Heart left ventricle (tissue), 16 donors: ENCODE measurements at regions not wholly inside any gene's neighbourhood (a gene's known extent, or its start where the extent isn't known, plus 50 kb on each side); places are given as distances from the start of the nearest gene placed in this dataset.
A peak's percentile ranks its signal among the peaks of the same experiment; 100 is the strongest.

Source experiments
- ATAC-seq, 4 donors: fragments of 200-7000 bp; cut with Tn5 transposase; one replicate each; pipeline ENCODE4 v1.9.1; 2020 to 2022; ENCODE audit warnings: moderate library complexity in 4 of 4, mild to moderate bottlenecking in 3 of 4, moderate number of reproducible peaks in 1 of 4
- DNase-seq, 5 donors: peaks; one replicate each; pipeline ENCODE4 v3.0.0-alpha.2; 2020
- H3K27ac ChIP-seq, 12 donors: fragments of 200-600 bp; sonication (generic) in 4 of 12; one replicate each; pipeline versions ENCODE4 v1.5.0 to v1.8.0; 2016 to 2022; ENCODE audit warnings: mild to moderate bottlenecking in 2 of 12
- H3K27me3 ChIP-seq, 9 donors: fragments of 200-600 bp; sonication (generic) in 2 of 9; one replicate each; pipeline versions ENCODE4 v1.5.1 to v1.8.0; 2016 to 2022; ENCODE audit warnings: mild to moderate bottlenecking in 3 of 9
- H3K36me3 ChIP-seq, 9 donors: fragments of 200-600 bp; sonication (generic) in 2 of 9; one replicate each; pipeline versions ENCODE4 v1.5.0 to v1.8.0; 2018 to 2022; ENCODE audit warnings: mild to moderate bottlenecking in 2 of 9
- H3K4me1 ChIP-seq, 12 donors: fragments of 200-600 bp; sonication (generic) in 4 of 12; one replicate each; pipeline versions ENCODE4 v1.5.0 to v1.8.0; 2016 to 2022; ENCODE audit warnings: mild to moderate bottlenecking in 3 of 12
- H3K4me3 ChIP-seq, 12 donors: fragments of 200-600 bp; sonication (generic) in 4 of 12; one replicate each; pipeline versions ENCODE4 v1.5.0 to v1.8.0; 2017 to 2022; ENCODE audit warnings: mild to moderate bottlenecking in 9 of 12, moderate library complexity in 4 of 12
- H3K9me3 ChIP-seq, 12 donors: fragments of 200-600 bp; sonication (generic) in 4 of 12; one replicate each; pipeline versions ENCODE4 v1.5.0 to v1.8.0; 2016 to 2022; ENCODE audit warnings: mild to moderate bottlenecking in 1 of 12
- POLR2A ChIP-seq, 2 donors: fragments of 450-650 bp; IDR thresholded peaks; one replicate each; pipeline ENCODE4 v1.6.1; 2017; ENCODE audit warnings: antibody characterized with exemption in 2 of 2, mild to moderate bottlenecking in 2 of 2, moderate library complexity in 2 of 2
- WGBS, 4 donors: extraction: QIAGEN DNeasy Blood & Tissue Kit in 2 of 4; methylation state at CpG; one replicate each; pipeline versions ENCODE4 v1.1.5 to v1.1.7; 2013 to 2018; 5-methylcytosine and 5-hydroxymethylcytosine counted together
- intact Hi-C, 10 donors: fragments of 100-400 bp; cut with DNase I; formaldehyde crosslinking; loops; one replicate each; pipeline versions ENCODE4 v1.11.1 to v1.14.2; 2022
- TF ChIP-seq, protein P1 (sequence below), 12 donors: fragments of 200-600 bp; sonication (generic) in 4 of 12; IDR thresholded peaks; one replicate each; pipeline versions ENCODE4 v1.5.0 to v1.8.0; 2018 to 2022; ENCODE audit warnings: antibody characterized with exemption in 12 of 12, mild to moderate bottlenecking in 5 of 12
- donor health status: ischemic (EF 13 %, LVEDD 7.1; RV severe dilation, severe dysfunction).
- donor health status: healthy with polysubstance abuse.
- donor health status: DM: no; HTN: yes; CAD: no.
- donor health status: DM: no; HTN: no; CAD: no.
- donor health status: ischemic (EF 25% LVEDD 6.9; RV normal size, moderate dysfunction).
- donor health status: ischemic (EF 25% LVEDD 5.7; RV mildly dilated, moderate dysfunction).
- donor health status: healthy.
- donor health status: DM: yes; HTN: yes; CAD: no.
- donor health status: ischemic (EF 35%, LVEDD 5.7; RV mildly dilated, moderate dysfunction).
- donor health status: nonischemic (EF 11% LVEDD 7.7; RV severe dilation, severe dysfunction).
- donor health status: DM: yes; HTN: yes; CAD: no.
- donor health status: PGD.
- donor health status: ischemic (EF 29% LVEDD 5.4; RV normal size, mild dysfunction).
- donor health status: nonischemic (EF 23%, LVEDD 6.1; RV moderate dilation, normal function).

GRCh38 chr5:75909223-75909622 lies 174.0 kb upstream of the SV2C start:
- intact Hi-C loops, result no loop called here
- TF ChIP-seq POLR2A (IDR thresholded peaks at IDR 0.05), result no peak
- TF ChIP-seq, protein P1, sequence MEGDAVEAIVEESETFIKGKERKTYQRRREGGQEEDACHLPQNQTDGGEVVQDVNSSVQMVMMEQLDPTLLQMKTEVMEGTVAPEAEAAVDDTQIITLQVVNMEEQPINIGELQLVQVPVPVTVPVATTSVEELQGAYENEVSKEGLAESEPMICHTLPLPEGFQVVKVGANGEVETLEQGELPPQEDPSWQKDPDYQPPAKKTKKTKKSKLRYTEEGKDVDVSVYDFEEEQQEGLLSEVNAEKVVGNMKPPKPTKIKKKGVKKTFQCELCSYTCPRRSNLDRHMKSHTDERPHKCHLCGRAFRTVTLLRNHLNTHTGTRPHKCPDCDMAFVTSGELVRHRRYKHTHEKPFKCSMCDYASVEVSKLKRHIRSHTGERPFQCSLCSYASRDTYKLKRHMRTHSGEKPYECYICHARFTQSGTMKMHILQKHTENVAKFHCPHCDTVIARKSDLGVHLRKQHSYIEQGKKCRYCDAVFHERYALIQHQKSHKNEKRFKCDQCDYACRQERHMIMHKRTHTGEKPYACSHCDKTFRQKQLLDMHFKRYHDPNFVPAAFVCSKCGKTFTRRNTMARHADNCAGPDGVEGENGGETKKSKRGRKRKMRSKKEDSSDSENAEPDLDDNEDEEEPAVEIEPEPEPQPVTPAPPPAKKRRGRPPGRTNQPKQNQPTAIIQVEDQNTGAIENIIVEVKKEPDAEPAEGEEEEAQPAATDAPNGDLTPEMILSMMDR (IDR thresholded peaks at IDR 0.05), result no peak
- WGBS, 4 donors, result 45 to 72% (median 63%) methylated on average over 1 of the region's 1 CpG
- no peaks in the 10 kb centered on the region for H3K9me3 ChIP-seq
- DNase-seq (no peak), ATAC-seq (peak in 1 of 4 donors; percentile 24)
- H3K4me1 ChIP-seq, result no peaks in the 10 kb centered on the region
- no peak overlapping the region for H3K4me3 ChIP-seq
- no peaks in the 10 kb centered on the region for H3K27me3 ChIP-seq
- H3K36me3 ChIP-seq, result no peaks in the 10 kb centered on the region
- H3K27ac ChIP-seq, result no peak overlapping the region

DNA sequence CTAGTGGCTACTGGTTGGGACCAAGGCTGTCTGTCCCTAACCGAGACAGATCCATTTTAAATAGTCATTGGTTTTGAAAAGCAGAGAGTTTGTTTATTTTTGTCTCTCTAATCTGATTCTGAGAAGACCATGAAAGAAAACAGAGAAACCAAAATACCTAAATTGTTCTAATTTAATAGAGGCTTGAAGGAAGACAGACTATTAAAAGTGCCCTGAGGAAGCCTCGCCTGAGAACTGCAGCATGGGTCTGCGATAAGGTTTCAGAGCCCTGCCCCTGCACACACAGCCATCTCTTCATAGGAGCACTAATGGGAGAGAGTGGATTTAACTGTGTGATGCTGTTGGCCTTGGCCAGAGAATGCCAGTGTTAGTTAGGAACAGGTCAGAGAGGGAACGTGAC lies 175.5 kb upstream of the SV2C start:
- H3K9me3 ChIP-seq, result no peaks in the 10 kb centered on the region
- 70 to 88% (median 82%) methylated on average over 4 of the region's 4 CpGs for WGBS, 4 donors
- intact Hi-C loops, result no loop called here

GRCh38 chr5:75894482-75894881 lies 177.2 kb upstream of the POC5 start:
- H3K27ac ChIP-seq, result no peak overlapping the region

More for the DNA sequence above, 175.5 kb upstream of the SV2C start:
- H3K27ac ChIP-seq, result no peak overlapping the region
- peaks cover 0 to 3% (median 0%) of the 10 kb centered on the region in 9 donors for H3K27me3 ChIP-seq
- TF ChIP-seq POLR2A (IDR thresholded peaks at IDR 0.05), result no peak
- TF ChIP-seq, protein P1 (IDR thresholded peaks at IDR 0.05), result no peak
- ATAC-seq, result no peak
- no peak overlapping the region for H3K4me3 ChIP-seq
- no peaks in the 10 kb centered on the region for H3K36me3 ChIP-seq
- DNase-seq, result no peak
- H3K4me1 ChIP-seq, result no peaks in the 10 kb centered on the region

DNA sequence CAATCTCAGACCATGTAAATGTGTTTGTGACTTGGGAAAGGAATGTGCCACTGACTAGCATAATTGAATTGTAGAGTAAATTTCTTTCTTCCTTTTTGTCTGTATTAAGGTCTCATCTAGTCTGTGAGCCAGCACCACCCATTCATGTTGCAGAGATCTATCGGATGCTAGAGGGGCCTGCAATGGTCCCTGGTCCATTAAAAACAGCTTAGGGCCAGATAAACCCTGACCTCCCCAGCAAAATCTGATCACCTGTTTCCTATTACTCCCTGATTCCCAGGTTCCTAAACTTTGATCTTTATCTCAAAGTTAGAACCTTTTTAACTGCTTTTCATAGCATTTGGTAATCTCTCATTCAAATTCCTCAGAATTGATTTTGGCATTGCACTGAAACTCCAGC lies 174.5 kb upstream of the POC5 start:
- H3K9me3 ChIP-seq, result peaks cover 0 to 9% (median 0%) of the 10 kb centered on the region in 12 donors
- DNase-seq (no peak), ATAC-seq (no peak)
- intact Hi-C loops, result loop anchor here in 1 of 10 donors (1.0 kb wide), 1 partner anchor 11 kb away; no protein-coding TSS in a partner anchor
- TF ChIP-seq POLR2A (IDR thresholded peaks at IDR 0.05), result no peak
- TF ChIP-seq, protein P1 (IDR thresholded peaks at IDR 0.05), result no peak
- H3K4me1 ChIP-seq, result no peaks in the 10 kb centered on the region
- no peak overlapping the region for H3K4me3 ChIP-seq
- 41 to 75% (median 64%) methylated on average over 1 of the region's 1 CpG for whole genome bisulfite sequencing, 4 donors
- H3K27me3 ChIP-seq, result no peaks in the 10 kb centered on the region
- H3K36me3 ChIP-seq, result no peaks in the 10 kb centered on the region
- no peak overlapping the region for H3K27ac ChIP-seq

More at GRCh38 chr5:75894482-75894881, 177.2 kb upstream of the POC5 start:
- no peaks in the 10 kb centered on the region for H3K27me3 ChIP-seq
- 75 to 85% (median 82%) methylated on average over 1 of the region's 1 CpG for WGBS, 4 donors
- intact Hi-C loops, result no loop called here
- no peak for ATAC-seq
- H3K9me3 ChIP-seq, result peaks cover 0 to 9% (median 0%) of the 10 kb centered on the region in 12 donors
- no peak for DNase-seq
- no peaks in the 10 kb centered on the region for H3K36me3 ChIP-seq
- H3K4me3 ChIP-seq, result no peak overlapping the region
- no peak for TF ChIP-seq POLR2A (IDR thresholded peaks at IDR 0.05)
- TF ChIP-seq, protein P1 (IDR thresholded peaks at IDR 0.05), result no peak
- H3K4me1 ChIP-seq, result no peaks in the 10 kb centered on the region
